ENCODE measurements at regions not wholly inside any gene's neighbourhood (a gene's known extent, or its start where the extent isn't known, plus 50 kb on each side); places are given as distances from the start of the nearest gene placed in this dataset.

- H3K36me3 ChIP-seq (ENCODE audit: control insufficient read depth, insufficient read depth, low read length), result no peaks in the 10 kb centered on the region
- H3K27ac ChIP-seq (ENCODE audit: insufficient read depth, low read length, poor library complexity, severe bottlenecking), result no peak overlapping the region
- H3K4me1 ChIP-seq (ENCODE audit: control insufficient read depth, insufficient read depth, low read length, poor library complexity, severe bottlenecking), result no peaks in the 10 kb centered on the region
- no peak overlapping the region for H3K4me3 ChIP-seq (ENCODE audit: insufficient read depth, low read depth, low read length, poor library complexity, severe bottlenecking)
- DNase-seq, result no peak
- H3K9me3 ChIP-seq (ENCODE audit: control insufficient read depth, low read length), result no peaks in the 10 kb centered on the region
- no peaks in the 10 kb centered on the region for H3K27me3 ChIP-seq (replicated peaks; ENCODE audit: control insufficient read depth, insufficient read depth, low read length, poor library complexity, severe bottlenecking)
These were observed 232.3 kb downstream of the ADGRG6 start for GRCh38 chr6:142534076-142534475.

GRCh38 chr6:142534484-142534883, 232.7 kb downstream of the ADGRG6 start:
- DNase-seq, result no peak
- Histone ChIP-seq H3K27me3 (replicated peaks; ENCODE audit: control insufficient read depth, insufficient read depth, low read length, poor library complexity, severe bottlenecking) (no peaks in the 10 kb centered on the region), H3K36me3 (ENCODE audit: control insufficient read depth, insufficient read depth, low read length) (no peaks in the 10 kb centered on the region)

GRCh38 chr6:142537612-142538478, 236.0 kb downstream of the ADGRG6 start:
- Histone ChIP-seq H3K27ac (ENCODE audit: insufficient read depth, low read length, poor library complexity, severe bottlenecking) (no peak overlapping the region), H3K36me3 (ENCODE audit: control insufficient read depth, insufficient read depth, low read length) (no peaks in the 10 kb centered on the region), H3K4me3 (ENCODE audit: insufficient read depth, low read depth, low read length, poor library complexity, severe bottlenecking) (no peak overlapping the region), H3K4me1 (ENCODE audit: control insufficient read depth, insufficient read depth, low read length, poor library complexity, severe bottlenecking) (no peaks in the 10 kb centered on the region), H3K9me3 (ENCODE audit: control insufficient read depth, low read length) (no peaks in the 10 kb centered on the region), H3K27me3 (replicated peaks; ENCODE audit: control insufficient read depth, insufficient read depth, low read length, poor library complexity, severe bottlenecking) (no peaks in the 10 kb centered on the region)
- DNase-seq, result no peak

More at GRCh38 chr6:142534484-142534883, 232.7 kb downstream of the ADGRG6 start:
- Histone ChIP-seq H3K27ac (ENCODE audit: insufficient read depth, low read length, poor library complexity, severe bottlenecking) (no peak overlapping the region), H3K4me1 (ENCODE audit: control insufficient read depth, insufficient read depth, low read length, poor library complexity, severe bottlenecking) (no peaks in the 10 kb centered on the region), H3K4me3 (ENCODE audit: insufficient read depth, low read depth, low read length, poor library complexity, severe bottlenecking) (no peak overlapping the region), H3K9me3 (ENCODE audit: control insufficient read depth, low read length) (no peaks in the 10 kb centered on the region)

- DNase-seq, result no peak
- no peak overlapping the region for H3K27ac ChIP-seq (ENCODE audit: insufficient read depth, low read length, poor library complexity, severe bottlenecking)
These were observed 241.0 kb downstream of the ADGRG6 start for GRCh38 chr6:142542704-142543233.

GRCh38 chr6:142543606-142544005, 241.8 kb downstream of the ADGRG6 start:
- no peaks in the 10 kb centered on the region for H3K27me3 ChIP-seq (replicated peaks; ENCODE audit: control insufficient read depth, insufficient read depth, low read length, poor library complexity, severe bottlenecking)
- H3K4me3 ChIP-seq (ENCODE audit: insufficient read depth, low read depth, low read length, poor library complexity, severe bottlenecking), result no peak overlapping the region
- no peaks in the 10 kb centered on the region for H3K36me3 ChIP-seq (ENCODE audit: control insufficient read depth, insufficient read depth, low read length)
- H3K4me1 ChIP-seq (ENCODE audit: control insufficient read depth, insufficient read depth, low read length, poor library complexity, severe bottlenecking), result no peaks in the 10 kb centered on the region
- H3K9me3 ChIP-seq (ENCODE audit: control insufficient read depth, low read length), result no peaks in the 10 kb centered on the region
- no peak overlapping the region for H3K27ac ChIP-seq (ENCODE audit: insufficient read depth, low read length, poor library complexity, severe bottlenecking)
- no peak for DNase-seq

More at GRCh38 chr6:142542704-142543233, 241.0 kb downstream of the ADGRG6 start:
- Histone ChIP-seq H3K36me3 (ENCODE audit: control insufficient read depth, insufficient read depth, low read length) (no peaks in the 10 kb centered on the region), H3K4me1 (ENCODE audit: control insufficient read depth, insufficient read depth, low read length, poor library complexity, severe bottlenecking) (no peaks in the 10 kb centered on the region), H3K4me3 (ENCODE audit: insufficient read depth, low read depth, low read length, poor library complexity, severe bottlenecking) (no peak overlapping the region), H3K27me3 (replicated peaks; ENCODE audit: control insufficient read depth, insufficient read depth, low read length, poor library complexity, severe bottlenecking) (no peaks in the 10 kb centered on the region), H3K9me3 (ENCODE audit: control insufficient read depth, low read length) (no peaks in the 10 kb centered on the region)

GRCh38 chr6:142544199-142544838, 242.5 kb downstream of the ADGRG6 start:
- no peak for DNase-seq
- no peaks in the 10 kb centered on the region for H3K9me3 ChIP-seq (ENCODE audit: control insufficient read depth, low read length)
- no peak overlapping the region for H3K4me3 ChIP-seq (ENCODE audit: insufficient read depth, low read depth, low read length, poor library complexity, severe bottlenecking)
- H3K27ac ChIP-seq (ENCODE audit: insufficient read depth, low read length, poor library complexity, severe bottlenecking), result no peak overlapping the region
- H3K36me3 ChIP-seq (ENCODE audit: control insufficient read depth, insufficient read depth, low read length), result no peaks in the 10 kb centered on the region
- no peaks in the 10 kb centered on the region for H3K27me3 ChIP-seq (replicated peaks; ENCODE audit: control insufficient read depth, insufficient read depth, low read length, poor library complexity, severe bottlenecking)
- no peaks in the 10 kb centered on the region for H3K4me1 ChIP-seq (ENCODE audit: control insufficient read depth, insufficient read depth, low read length, poor library complexity, severe bottlenecking)

GRCh38 chr6:142545147-142545546, 243.3 kb downstream of the ADGRG6 start:
- Histone ChIP-seq H3K9me3 (ENCODE audit: control insufficient read depth, low read length) (no peaks in the 10 kb centered on the region), H3K36me3 (ENCODE audit: control insufficient read depth, insufficient read depth, low read length) (no peaks in the 10 kb centered on the region), H3K27ac (ENCODE audit: insufficient read depth, low read length, poor library complexity, severe bottlenecking) (no peak overlapping the region), H3K27me3 (replicated peaks; ENCODE audit: control insufficient read depth, insufficient read depth, low read length, poor library complexity, severe bottlenecking) (no peaks in the 10 kb centered on the region), H3K4me3 (ENCODE audit: insufficient read depth, low read depth, low read length, poor library complexity, severe bottlenecking) (no peak overlapping the region), H3K4me1 (ENCODE audit: control insufficient read depth, insufficient read depth, low read length, poor library complexity, severe bottlenecking) (no peaks in the 10 kb centered on the region)
- DNase-seq, result no peak

GRCh38 chr6:142548566-142548965, 246.8 kb downstream of the ADGRG6 start:
- Histone ChIP-seq H3K4me3 (ENCODE audit: insufficient read depth, low read depth, low read length, poor library complexity, severe bottlenecking) (no peak overlapping the region), H3K27ac (ENCODE audit: insufficient read depth, low read length, poor library complexity, severe bottlenecking) (no peak overlapping the region), H3K9me3 (ENCODE audit: control insufficient read depth, low read length) (no peaks in the 10 kb centered on the region), H3K27me3 (replicated peaks; ENCODE audit: control insufficient read depth, insufficient read depth, low read length, poor library complexity, severe bottlenecking) (no peaks in the 10 kb centered on the region), H3K36me3 (ENCODE audit: control insufficient read depth, insufficient read depth, low read length) (no peaks in the 10 kb centered on the region), H3K4me1 (ENCODE audit: control insufficient read depth, insufficient read depth, low read length, poor library complexity, severe bottlenecking) (no peaks in the 10 kb centered on the region)
- DNase-seq, result no peak

GRCh38 chr6:142550310-142551063, 248.7 kb downstream of the ADGRG6 start:
- Histone ChIP-seq H3K4me1 (ENCODE audit: control insufficient read depth, insufficient read depth, low read length, poor library complexity, severe bottlenecking) (no peaks in the 10 kb centered on the region), H3K27me3 (replicated peaks; ENCODE audit: control insufficient read depth, insufficient read depth, low read length, poor library complexity, severe bottlenecking) (no peaks in the 10 kb centered on the region), H3K4me3 (ENCODE audit: insufficient read depth, low read depth, low read length, poor library complexity, severe bottlenecking) (no peak overlapping the region), H3K36me3 (ENCODE audit: control insufficient read depth, insufficient read depth, low read length) (no peaks in the 10 kb centered on the region), H3K9me3 (ENCODE audit: control insufficient read depth, low read length) (no peaks in the 10 kb centered on the region), H3K27ac (ENCODE audit: insufficient read depth, low read length, poor library complexity, severe bottlenecking) (no peak overlapping the region)
- no peak for DNase-seq

All from effector memory CD4-positive, alpha-beta T cell (primary cell).